ENCODE measurements at regions not wholly inside any gene's neighbourhood (a gene's known extent, or its start where the extent isn't known, plus 50 kb on each side); places are given as distances from the start of the nearest gene placed in this dataset.

DNA sequence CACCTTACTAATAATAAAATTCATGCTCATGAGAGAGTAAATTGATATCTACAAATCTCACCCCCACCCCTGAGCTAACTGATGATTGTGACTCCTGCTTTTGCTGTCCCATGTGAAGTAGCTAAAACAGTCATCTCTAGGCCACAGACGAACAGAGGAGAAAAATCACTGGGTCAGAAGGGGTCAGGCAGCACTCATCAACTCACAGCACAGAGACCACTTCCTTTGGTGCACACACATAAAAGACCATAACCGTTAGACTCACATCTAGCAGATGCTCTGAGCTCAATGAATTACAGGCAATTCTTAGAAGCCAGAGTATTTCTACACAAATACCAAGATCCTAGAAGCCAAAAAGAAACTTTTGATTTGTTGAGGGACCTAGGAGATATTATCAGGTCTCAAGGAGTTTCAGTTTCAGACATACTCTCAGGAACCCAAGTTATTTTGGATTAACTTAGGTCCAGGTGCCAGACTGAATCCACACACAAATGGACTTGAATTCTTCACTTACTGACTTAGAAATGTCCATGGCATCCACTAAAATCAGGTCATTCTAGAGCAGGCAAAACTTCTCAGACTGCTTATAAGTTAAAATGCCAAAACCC, 65.0 kb upstream of the TES start:
- no peak for DNase-seq (ENCODE audit: low spot score)

DNA sequence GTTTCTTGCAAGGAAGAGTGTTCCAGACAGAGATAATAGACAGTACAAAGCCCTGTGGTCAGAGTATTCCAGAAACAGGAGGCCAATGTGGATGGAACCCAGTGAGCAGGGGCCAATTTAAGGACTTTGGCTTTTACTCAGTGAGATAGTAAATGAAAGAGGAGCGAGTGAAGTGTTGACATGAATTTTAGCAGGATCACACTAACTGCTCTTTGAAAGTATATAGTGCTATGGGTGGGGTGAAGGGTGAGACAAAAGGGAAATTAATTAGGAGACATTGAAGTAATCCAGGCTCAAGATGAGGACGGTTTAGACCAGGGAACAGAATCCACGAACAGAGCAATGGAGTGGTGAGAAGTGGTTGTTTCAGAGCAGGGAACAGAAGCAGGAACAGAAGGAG, 62.2 kb upstream of the TES start:
- no peak for DNase-seq (ENCODE audit: low spot score)

GRCh38 chr7:116148626-116149025, 61.7 kb upstream of the TES start:
- no peak for DNase-seq (ENCODE audit: low spot score)

- DNase-seq (ENCODE audit: low spot score) = no peak
Measured at GRCh38 chr7:116150588-116150987, 59.8 kb upstream of the TES start.

GRCh38 chr7:116152276-116152675, 58.1 kb upstream of the TES start:
- no peak for DNase-seq (ENCODE audit: low spot score)

- DNase-seq (ENCODE audit: low spot score) = no peak
Measured at GRCh38 chr7:116153050-116153449, 57.3 kb upstream of the TES start.

GRCh38 chr7:116159711-116160110, 50.6 kb upstream of the TES start:
- DNase-seq (ENCODE audit: low spot score) = no peak

Measured in putamen (tissue), 1 donor.